SH-SY5Y (cell line): ENCODE measurements at regions not wholly inside any gene's neighbourhood (a gene's known extent, or its start where the extent isn't known, plus 50 kb on each side); places are given as distances from the start of the nearest gene placed in this dataset.

ENCODE experiments used
- GATA2 ChIP-seq: IDR thresholded peaks from 2 replicates; pipeline ENCODE4 v1.6.1; 2011; ENCODE audit warnings: mild to moderate bottlenecking, low read depth, low read length
- GATA3 ChIP-seq: IDR thresholded peaks from 2 replicates; pipeline ENCODE4 v1.6.1; 2011; ENCODE audit warnings: low read depth, mild to moderate bottlenecking, low read length, moderate library complexity

GRCh38 chr5:157922026-157922425, 63.1 kb upstream of the CLINT1 start:
- TF ChIP-seq GATA2, result no peak
- TF ChIP-seq GATA3, result no peak
